HG03066 (cell line): ENCODE measurements at regions not wholly inside any gene's neighbourhood (a gene's known extent, or its start where the extent isn't known, plus 50 kb on each side); places are given as distances from the start of the nearest gene placed in this dataset.
"Not testable (repeated sequence)": the region's sequence is repeated elsewhere in the genome, so short reads cannot be mapped to it uniquely, and the experiment has no call there.

Source experiments
- ATAC-seq: cut with Tn5 transposase; IDR thresholded peaks from one replicate; pipeline ENCODE4 v1.9.1; 2021; ENCODE audit warnings: low read depth; ENCODE audit not compliant: unreplicated experiment

DNA sequence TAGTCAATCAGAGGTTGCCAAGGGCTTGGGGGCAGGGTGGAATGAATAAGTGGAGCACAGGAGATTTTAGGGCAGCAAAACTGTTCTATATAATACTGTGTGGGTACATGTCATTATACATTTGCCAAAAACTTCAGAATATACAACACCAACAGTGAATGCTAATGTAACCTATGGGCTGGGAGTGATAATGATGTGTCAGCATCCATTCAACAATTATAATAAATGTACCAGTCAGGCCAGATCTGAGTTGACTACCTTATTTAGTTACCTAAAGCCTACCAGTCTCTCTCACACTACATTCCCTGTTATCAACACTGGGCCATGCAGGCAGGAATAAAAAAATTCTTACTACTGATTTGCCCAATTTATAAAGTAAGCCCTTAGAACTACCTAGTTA lies 884.5 kb downstream of the TLE1 start:
- no peak for ATAC-seq

DNA sequence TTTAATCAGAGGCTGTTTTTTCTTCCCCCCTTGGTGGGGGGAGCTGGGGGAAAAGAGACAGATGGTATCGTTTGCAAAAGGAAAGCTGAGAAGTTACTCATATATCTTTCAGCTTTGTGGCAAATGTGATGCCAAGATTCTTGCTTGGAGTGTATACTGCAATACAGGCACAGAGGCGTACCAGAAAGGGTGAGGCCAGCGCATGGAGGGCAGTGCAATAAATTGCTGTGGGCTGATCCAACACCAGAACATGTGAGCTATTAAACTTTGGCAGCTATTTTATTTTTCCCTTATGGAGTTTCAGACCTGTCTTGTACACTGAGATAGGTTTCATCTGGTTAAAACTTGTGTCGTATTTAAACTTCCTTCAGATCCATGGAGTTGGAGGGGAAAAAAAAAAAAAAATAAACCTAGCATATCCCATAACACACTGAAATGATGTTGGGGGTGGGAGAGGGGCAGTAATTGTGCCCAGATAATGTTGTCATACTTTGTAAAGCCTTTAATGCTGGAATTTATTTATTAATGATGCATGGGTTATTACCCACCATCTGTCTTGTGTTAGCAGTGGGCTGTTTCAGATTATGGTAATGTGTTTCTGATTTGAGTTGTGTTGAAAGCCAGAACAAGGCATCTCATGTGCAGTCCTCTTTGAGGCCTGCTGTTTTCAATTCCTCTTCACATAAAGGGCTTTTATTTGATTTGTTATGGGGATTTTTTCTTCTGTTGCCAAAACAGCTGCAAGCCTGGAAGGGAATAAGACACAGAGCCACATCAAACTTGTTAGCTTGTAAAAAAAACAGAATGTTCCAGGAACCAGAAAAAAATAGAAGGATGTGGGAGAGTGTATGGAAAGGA lies 891.3 kb downstream of the TLE1 start:
- ATAC-seq = no peak

GRCh38 chr9:80797101-80797829 lies 892.1 kb downstream of the TLE1 start:
- ATAC-seq = no peak

- no peak for ATAC-seq
These were observed 892.7 kb downstream of the TLE1 start for GRCh38 chr9:80796632-80797031.

- no peak for ATAC-seq
These were observed 895.1 kb downstream of the TLE1 start for GRCh38 chr9:80794197-80794596.

DNA sequence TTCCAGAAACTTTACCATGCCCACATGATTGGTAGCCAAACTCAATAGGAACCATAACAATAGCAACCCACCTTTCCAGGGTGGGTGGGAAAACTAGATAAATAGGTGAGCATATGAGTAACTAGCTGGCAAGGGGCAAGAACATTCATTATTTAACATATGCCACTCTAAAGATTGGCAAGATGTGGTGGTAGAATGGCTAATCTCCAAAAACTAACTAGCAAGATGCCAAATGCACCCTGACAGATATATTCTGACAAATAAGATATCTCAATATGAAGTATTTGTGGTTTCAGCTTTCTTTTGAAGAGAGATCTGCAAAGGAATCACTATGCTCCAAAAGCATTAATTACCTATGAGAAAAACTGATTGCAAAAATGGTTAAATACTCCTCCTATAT lies 895.6 kb downstream of the TLE1 start:
- ATAC-seq = no peak

DNA sequence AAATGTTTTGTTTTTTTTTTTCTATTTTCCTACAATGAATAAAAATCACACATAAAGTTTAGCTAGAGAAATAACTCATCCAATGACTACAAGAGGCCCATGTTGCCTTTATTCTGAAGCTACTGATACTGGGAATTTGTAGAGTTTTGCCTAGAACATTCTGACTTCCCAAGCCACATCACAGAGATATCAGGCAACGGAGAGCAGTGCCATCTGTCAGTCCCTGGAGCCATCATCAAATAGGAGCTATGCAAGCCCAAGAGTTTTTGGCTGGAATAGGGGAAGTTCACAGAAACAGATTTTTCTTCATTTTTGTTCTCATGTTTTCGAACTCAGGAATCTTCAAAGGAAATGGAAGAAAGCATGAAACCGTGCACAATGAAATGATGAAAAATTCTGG lies 896.6 kb downstream of the TLE1 start:
- ATAC-seq = no peak

DNA sequence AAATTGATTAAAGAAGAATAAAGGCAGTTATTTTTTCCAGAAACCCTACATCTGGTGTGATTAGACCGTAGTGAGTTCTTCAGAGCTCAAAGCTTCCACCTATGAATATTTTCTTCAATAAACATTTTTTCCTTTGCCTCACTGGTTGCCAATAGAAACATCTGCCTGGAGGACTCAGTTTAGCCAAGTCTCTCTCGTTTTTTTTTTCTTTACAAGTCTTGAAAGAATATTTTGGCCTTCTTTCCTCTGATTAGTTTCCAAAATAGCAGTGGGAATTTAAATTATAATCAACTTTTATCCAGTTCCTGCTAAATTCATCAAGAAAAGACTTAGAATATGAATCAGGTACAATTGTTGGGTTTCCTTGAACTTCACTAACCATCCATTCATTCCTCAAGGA lies 897.5 kb downstream of the TLE1 start:
- no peak for ATAC-seq

GRCh38 chr9:80790764-80791163 lies 898.6 kb downstream of the TLE1 start:
- no peak for ATAC-seq

DNA sequence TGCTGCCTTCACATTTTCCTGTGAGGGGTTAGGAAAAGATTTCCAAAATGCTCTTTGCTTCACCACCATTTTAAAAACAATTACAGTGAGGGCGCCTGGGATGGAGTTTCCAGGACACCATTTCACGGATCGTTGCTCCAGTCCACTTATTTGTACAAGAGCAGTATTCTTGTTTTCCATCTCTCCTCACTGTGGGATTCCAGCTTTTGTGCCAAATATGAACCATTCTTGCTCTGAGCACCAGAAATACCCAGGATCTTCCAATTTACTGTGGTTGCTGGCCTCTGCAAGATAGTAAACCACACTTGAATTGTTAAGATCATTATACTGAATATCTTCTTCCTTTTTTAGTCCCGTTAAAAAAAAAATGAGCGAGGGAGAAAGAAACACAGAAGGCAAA lies 899.5 kb downstream of the TLE1 start:
- ATAC-seq = no peak

DNA sequence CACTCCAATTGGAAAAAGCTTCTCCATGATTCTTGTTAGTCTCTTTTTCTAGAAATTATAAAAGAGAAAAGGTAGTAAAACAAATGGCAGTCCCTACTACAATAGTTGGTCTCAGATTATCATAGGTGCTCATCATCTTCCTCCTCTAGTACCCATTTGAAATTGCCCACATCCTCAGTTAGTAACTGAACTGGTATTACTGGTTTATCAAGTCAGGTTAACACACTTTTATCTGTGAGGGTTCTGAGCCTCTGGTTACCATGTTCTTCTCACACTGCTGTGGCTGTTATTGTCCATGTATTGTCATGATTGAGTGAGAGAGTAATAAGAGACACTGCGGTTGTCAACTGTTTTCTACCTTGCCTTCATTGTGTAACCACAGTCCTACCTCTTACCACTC lies 901.7 kb downstream of the TLE1 start:
- ATAC-seq = no peak

- ATAC-seq = no peak
These were observed 904.7 kb downstream of the TLE1 start for GRCh38 chr9:80784647-80785046.

DNA sequence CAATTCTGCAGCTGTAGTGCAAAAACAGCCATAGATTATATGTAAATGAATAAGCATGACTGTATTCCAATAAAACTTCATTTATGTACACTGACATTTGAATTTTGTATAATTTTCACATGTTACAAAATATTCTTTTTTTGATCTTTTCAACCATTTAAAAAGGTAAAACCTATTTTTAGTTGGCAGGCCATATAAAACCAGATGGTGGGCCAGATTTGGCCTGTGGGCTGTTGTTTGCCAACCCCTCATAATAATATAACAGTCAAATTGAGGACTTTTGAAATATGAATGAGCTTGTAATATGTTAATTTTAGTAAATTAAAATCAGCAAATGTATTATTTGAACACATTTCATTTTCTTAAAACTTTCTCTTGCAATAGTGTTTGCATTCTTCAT lies 913.4 kb downstream of the TLE1 start:
- no peak for ATAC-seq

- ATAC-seq = no peak
These were observed 913.8 kb downstream of the TLE1 start for GRCh38 chr9:80775530-80775929.

GRCh38 chr9:80771555-80772347 lies 917.6 kb downstream of the TLE1 start:
- ATAC-seq = no peak

GRCh38 chr9:80763536-80763935 lies 925.8 kb downstream of the TLE1 start:
- ATAC-seq = no peak

DNA sequence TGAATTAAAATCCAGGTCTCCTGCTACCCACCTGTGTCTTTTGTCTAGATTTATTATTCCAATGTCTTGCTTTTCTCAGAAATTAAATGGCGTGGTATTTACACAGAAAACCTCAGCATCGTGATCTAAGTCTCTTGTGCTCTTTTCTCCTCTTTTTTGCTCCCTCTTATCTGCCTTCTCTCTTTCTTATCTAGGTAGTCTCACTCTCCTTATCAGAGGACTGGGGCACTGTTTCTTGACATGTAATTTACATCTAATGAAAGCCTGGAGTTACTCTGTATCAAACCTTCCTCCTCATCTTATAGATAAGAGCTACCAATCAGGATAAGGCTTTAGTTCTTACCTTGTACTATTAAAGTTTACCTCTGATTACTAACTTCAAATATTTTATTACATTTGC lies 933.8 kb downstream of the TLE1 start:
- ATAC-seq = no peak

GRCh38 chr9:80747056-80747455 lies 942.3 kb downstream of the TLE1 start:
- not testable (repeated sequence) for ATAC-seq

DNA sequence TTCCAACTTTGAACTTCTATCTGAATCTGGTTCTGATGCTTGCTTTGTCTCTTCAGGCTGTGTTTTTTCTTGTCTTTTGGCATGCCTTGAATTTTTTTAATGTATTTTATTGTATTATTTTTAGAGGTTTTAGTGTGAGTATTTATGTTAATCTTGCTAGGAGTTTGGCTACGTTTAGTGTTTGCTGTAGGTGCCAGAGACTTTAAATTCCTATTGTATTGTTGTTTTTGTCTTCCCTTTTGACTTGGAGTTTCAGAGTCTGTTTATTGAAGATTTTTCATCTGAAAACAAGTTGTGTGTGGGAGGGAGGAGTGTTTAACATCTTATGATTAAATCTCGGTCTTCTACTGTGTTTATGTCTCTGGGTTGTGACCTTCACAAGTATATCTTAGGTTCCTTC lies 956.8 kb downstream of the TLE1 start:
- ATAC-seq = no peak

- no peak for ATAC-seq
These were observed 968.8 kb downstream of the TLE1 start for GRCh38 chr9:80720579-80720978.

DNA sequence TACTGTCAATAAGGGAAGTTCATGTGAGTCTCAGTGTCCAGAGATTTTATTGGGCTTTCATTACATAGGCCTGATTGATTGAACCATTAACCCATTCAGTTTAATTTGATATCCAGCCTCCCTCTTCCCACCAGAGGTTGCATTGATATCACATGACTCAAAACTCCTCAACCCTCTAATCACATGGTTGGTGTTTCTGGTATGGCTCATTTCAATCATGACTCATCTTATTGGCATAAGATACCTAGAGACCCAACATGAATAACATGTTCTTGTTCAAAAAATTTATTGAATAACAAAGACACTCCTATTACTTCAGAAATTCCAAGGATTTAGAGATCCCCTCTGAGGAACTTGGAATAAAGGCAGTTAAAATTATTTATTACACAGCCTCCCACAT lies 982.2 kb downstream of the TLE1 start:
- no peak for ATAC-seq
